NCI-H774 (cell line): ENCODE measurements at regions not wholly inside any gene's neighbourhood (a gene's known extent, or its start where the extent isn't known, plus 50 kb on each side); places are given as distances from the start of the nearest gene placed in this dataset.

Experiments
- DNase-seq: peaks from one replicate; lab custom pipeline; 2025; lab: John Stamatoyannopoulos, UW

GRCh38 chr4:119707336-119707735, 78.7 kb upstream of the PDE5A start:
- no peak for DNase-seq

GRCh38 chr4:119706804-119707203, 78.2 kb upstream of the PDE5A start:
- DNase-seq: no peak

GRCh38 chr4:119697887-119698393, 69.3 kb upstream of the PDE5A start:
- no peak for DNase-seq

GRCh38 chr4:119696963-119697362, 68.4 kb upstream of the PDE5A start:
- no peak for DNase-seq

GRCh38 chr4:119695216-119695615, 66.6 kb upstream of the PDE5A start:
- no peak for DNase-seq

- DNase-seq: no peak
Measured at GRCh38 chr4:119693126-119693525, 64.5 kb upstream of the PDE5A start.

GRCh38 chr4:119692001-119692400, 63.4 kb upstream of the PDE5A start:
- no peak for DNase-seq

GRCh38 chr4:119690871-119691270, 62.3 kb upstream of the PDE5A start:
- no peak for DNase-seq

GRCh38 chr4:119688446-119688845, 59.8 kb upstream of the PDE5A start:
- DNase-seq: no peak

- no peak for DNase-seq
Measured at GRCh38 chr4:119684463-119684862, 55.9 kb upstream of the PDE5A start.

- no peak for DNase-seq
Measured at GRCh38 chr4:119683518-119683917, 54.9 kb upstream of the PDE5A start.

GRCh38 chr4:119682099-119682498, 53.5 kb upstream of the PDE5A start:
- DNase-seq: peak; percentile 17

- no peak for DNase-seq
Measured at GRCh38 chr4:119679251-119679650, 50.6 kb upstream of the PDE5A start.

- no peak for DNase-seq
Measured at GRCh38 chr4:119678761-119679160, 50.2 kb upstream of the PDE5A start.
